ENCODE measurements at regions not wholly inside any gene's neighbourhood (a gene's known extent, or its start where the extent isn't known, plus 50 kb on each side); places are given as distances from the start of the nearest gene placed in this dataset.

- no peaks in the 10 kb centered on the region for H3K9me2 ChIP-seq (ENCODE audit: low read depth, low read length)
- no peaks in the 10 kb centered on the region for H3K27me3 ChIP-seq (ENCODE audit: insufficient read depth, low read length)
- no peak overlapping the region for H3K4me2 ChIP-seq (ENCODE audit: low read length)
- no peak overlapping the region for H3K4me3 ChIP-seq (ENCODE audit: low read depth, low read length, poor library complexity, severe bottlenecking)
- H3K9me3 ChIP-seq (ENCODE audit: low read length) = no peaks in the 10 kb centered on the region
- H3K27ac ChIP-seq (ENCODE audit: low read depth, low read length, poor library complexity, severe bottlenecking) = no peak overlapping the region
- H4K20me1 ChIP-seq (ENCODE audit: insufficient read depth, low read length) = no peaks in the 10 kb centered on the region
- H3K9ac ChIP-seq (ENCODE audit: low read length) = no peak overlapping the region
- no peak overlapping the region for H2AFZ ChIP-seq (ENCODE audit: low read length)
- no peaks in the 10 kb centered on the region for H3F3A ChIP-seq (ENCODE audit: insufficient read depth, low read length)
- TF ChIP-seq EZH2 (IDR thresholded peaks at IDR 0.05; ENCODE audit: borderline replicate concordance, low read length) = no peak
- no peak for TF ChIP-seq CTCF (IDR thresholded peaks at IDR 0.05; ENCODE audit: low read length)
- H3K4me1 ChIP-seq (ENCODE audit: insufficient read depth, low read length, severe bottlenecking) = no peaks in the 10 kb centered on the region
- no peaks in the 10 kb centered on the region for H3K36me3 ChIP-seq (ENCODE audit: insufficient read depth, low read length)
- no peaks in the 10 kb centered on the region for H3K79me2 ChIP-seq (ENCODE audit: insufficient read depth, low read length)
Measured at GRCh38 chr1:188429386-188429785, 1600.6 kb downstream of the PLA2G4A start.

GRCh38 chr1:188432427-188432826, 1603.7 kb downstream of the PLA2G4A start:
- Histone ChIP-seq H3K4me3 (ENCODE audit: low read depth, low read length, poor library complexity, severe bottlenecking) (no peak overlapping the region), H3K27me3 (ENCODE audit: insufficient read depth, low read length) (no peaks in the 10 kb centered on the region), H4K20me1 (ENCODE audit: insufficient read depth, low read length) (no peaks in the 10 kb centered on the region), H3K79me2 (ENCODE audit: insufficient read depth, low read length) (no peaks in the 10 kb centered on the region), H3K9ac (ENCODE audit: low read length) (no peak overlapping the region), H3K4me2 (ENCODE audit: low read length) (no peak overlapping the region), H3K9me2 (ENCODE audit: low read depth, low read length) (no peaks in the 10 kb centered on the region), H3K36me3 (ENCODE audit: insufficient read depth, low read length) (no peaks in the 10 kb centered on the region), H2AFZ (ENCODE audit: low read length) (no peak overlapping the region), H3K27ac (ENCODE audit: low read depth, low read length, poor library complexity, severe bottlenecking) (no peak overlapping the region), H3F3A (ENCODE audit: insufficient read depth, low read length) (no peaks in the 10 kb centered on the region), H3K9me3 (ENCODE audit: low read length) (no peaks in the 10 kb centered on the region), H3K4me1 (ENCODE audit: insufficient read depth, low read length, severe bottlenecking) (no peaks in the 10 kb centered on the region)
- TF ChIP-seq CTCF (IDR thresholded peaks at IDR 0.05; ENCODE audit: low read length) (no peak), EZH2 (IDR thresholded peaks at IDR 0.05; ENCODE audit: borderline replicate concordance, low read length) (no peak)

GRCh38 chr1:188433425-188433824, 1604.7 kb downstream of the PLA2G4A start:
- Histone ChIP-seq H3K4me2 (ENCODE audit: low read length) (no peak overlapping the region), H3K9me2 (ENCODE audit: low read depth, low read length) (no peaks in the 10 kb centered on the region), H3K79me2 (ENCODE audit: insufficient read depth, low read length) (no peaks in the 10 kb centered on the region), H3F3A (ENCODE audit: insufficient read depth, low read length) (no peaks in the 10 kb centered on the region), H3K36me3 (ENCODE audit: insufficient read depth, low read length) (no peaks in the 10 kb centered on the region), H3K9me3 (ENCODE audit: low read length) (no peaks in the 10 kb centered on the region), H3K9ac (ENCODE audit: low read length) (no peak overlapping the region), H3K4me3 (ENCODE audit: low read depth, low read length, poor library complexity, severe bottlenecking) (no peak overlapping the region), H4K20me1 (ENCODE audit: insufficient read depth, low read length) (no peaks in the 10 kb centered on the region), H2AFZ (ENCODE audit: low read length) (no peak overlapping the region), H3K27me3 (ENCODE audit: insufficient read depth, low read length) (no peaks in the 10 kb centered on the region), H3K27ac (ENCODE audit: low read depth, low read length, poor library complexity, severe bottlenecking) (no peak overlapping the region), H3K4me1 (ENCODE audit: insufficient read depth, low read length, severe bottlenecking) (no peaks in the 10 kb centered on the region)
- TF ChIP-seq CTCF (IDR thresholded peaks at IDR 0.05; ENCODE audit: low read length) (no peak), EZH2 (IDR thresholded peaks at IDR 0.05; ENCODE audit: borderline replicate concordance, low read length) (no peak)
